ENCODE measurements at regions not wholly inside any gene's neighbourhood (a gene's known extent, or its start where the extent isn't known, plus 50 kb on each side); places are given as distances from the start of the nearest gene placed in this dataset.
"Not testable (repeated sequence)": the region's sequence is repeated elsewhere in the genome, so short reads cannot be mapped to it uniquely, and the experiment has no call there.

GRCh38 chr10:22803261-22803885, 89.0 kb upstream of the PIP4K2A start:
- Mint-ChIP-seq H3K27ac (no peak overlapping the region), H3K4me3 (no peak overlapping the region), H3K4me1 (no peaks in the 10 kb centered on the region), H3K27me3 (no peaks in the 10 kb centered on the region), H3K9me3 (peaks cover 0 to 8% of the 10 kb centered on the region in 2 donors)
- no peak for DNase-seq
- no peak for ATAC-seq

- DNase-seq = no peak
- H3K9me3 Mint-ChIP-seq = peaks cover 0 to 8% of the 10 kb centered on the region in 2 donors
- no peaks in the 10 kb centered on the region for H3K27me3 Mint-ChIP-seq
- H3K4me3 Mint-ChIP-seq = no peak overlapping the region
- H3K27ac Mint-ChIP-seq = no peak overlapping the region
- H3K4me1 Mint-ChIP-seq = no peaks in the 10 kb centered on the region
- no peak for ATAC-seq
Measured at GRCh38 chr10:22801785-22802184, 87.4 kb upstream of the PIP4K2A start.

- H3K9me3 Mint-ChIP-seq = peaks cover 0 to 12% of the 10 kb centered on the region in 2 donors
- ATAC-seq, H3K27me3 Mint-ChIP-seq, H3K4me3 Mint-ChIP-seq, DNase-seq, H3K27ac Mint-ChIP-seq, H3K4me1 Mint-ChIP-seq: not testable (repeated sequence)
Measured at GRCh38 chr10:22797796-22798195, 83.4 kb upstream of the PIP4K2A start.

GRCh38 chr10:22795546-22795945, 81.2 kb upstream of the PIP4K2A start:
- Mint-ChIP-seq H3K4me3 (no peak overlapping the region), H3K27ac (no peak overlapping the region), H3K4me1 (no peaks in the 10 kb centered on the region), H3K27me3 (no peaks in the 10 kb centered on the region), H3K9me3 (peaks cover 0 to 6% of the 10 kb centered on the region in 2 donors)
- ATAC-seq = no peak
- DNase-seq = no peak

GRCh38 chr10:22792161-22792560, 77.8 kb upstream of the PIP4K2A start:
- Mint-ChIP-seq H3K4me1 (no peaks in the 10 kb centered on the region), H3K9me3 (peaks cover 0 to 4% of the 10 kb centered on the region in 2 donors), H3K27me3 (no peaks in the 10 kb centered on the region), H3K27ac (no peak overlapping the region), H3K4me3 (no peak overlapping the region)
- ATAC-seq (no peak), DNase-seq (no peak)

- ATAC-seq (no peak), DNase-seq (no peak)
- no peaks in the 10 kb centered on the region for H3K4me1 Mint-ChIP-seq
- H3K4me3 Mint-ChIP-seq = no peak overlapping the region
- H3K27me3 Mint-ChIP-seq = no peaks in the 10 kb centered on the region
- H3K27ac Mint-ChIP-seq = peak overlapping the region in 1 of 2 donors; percentile 42
- peaks cover 0 to 4% of the 10 kb centered on the region in 2 donors for H3K9me3 Mint-ChIP-seq
Measured at GRCh38 chr10:22791665-22792064, 77.3 kb upstream of the PIP4K2A start.

- Mint-ChIP-seq H3K27me3 (no peaks in the 10 kb centered on the region), H3K9me3 (no peaks in the 10 kb centered on the region), H3K4me3 (no peak overlapping the region), H3K27ac (no peak overlapping the region), H3K4me1 (no peaks in the 10 kb centered on the region)
- ATAC-seq (no peak), DNase-seq (no peak)
Measured at GRCh38 chr10:22784668-22785067, 70.3 kb upstream of the PIP4K2A start.

- Mint-ChIP-seq H3K27ac (no peak overlapping the region), H3K4me1 (peaks cover 4% of the 10 kb centered on the region), H3K4me3 (no peak overlapping the region), H3K27me3 (no peaks in the 10 kb centered on the region), H3K9me3 (no peaks in the 10 kb centered on the region)
- ATAC-seq (no peak), DNase-seq (no peak)
Measured at GRCh38 chr10:22783807-22784206, 69.4 kb upstream of the PIP4K2A start.

GRCh38 chr10:22780474-22780885, 66.1 kb upstream of the PIP4K2A start:
- Mint-ChIP-seq H3K9me3 (peaks cover 7 to 9% of the 10 kb centered on the region in 2 donors), H3K27ac (no peak overlapping the region), H3K27me3 (no peaks in the 10 kb centered on the region), H3K4me3 (no peak overlapping the region), H3K4me1 (peaks cover 6% of the 10 kb centered on the region)
- ATAC-seq = no peak
- no peak for DNase-seq

- no peaks in the 10 kb centered on the region for H3K27me3 Mint-ChIP-seq
- H3K9me3 Mint-ChIP-seq = peaks cover 7 to 9% of the 10 kb centered on the region in 2 donors
- DNase-seq (no peak), ATAC-seq (no peak)
- H3K4me3 Mint-ChIP-seq = no peak overlapping the region
- peak overlapping the region in 1 of 2 donors; percentile 48 for H3K27ac Mint-ChIP-seq
- peaks cover 6% of the 10 kb centered on the region for H3K4me1 Mint-ChIP-seq
Measured at GRCh38 chr10:22779331-22780019, 65.1 kb upstream of the PIP4K2A start.

- H3K27ac Mint-ChIP-seq = no peak overlapping the region
- ATAC-seq (no peak), DNase-seq (no peak)
- H3K4me3 Mint-ChIP-seq = no peak overlapping the region
- peaks cover 7 to 15% of the 10 kb centered on the region in 2 donors for H3K9me3 Mint-ChIP-seq
- peaks cover 6% of the 10 kb centered on the region for H3K4me1 Mint-ChIP-seq
- H3K27me3 Mint-ChIP-seq = no peaks in the 10 kb centered on the region
Measured at GRCh38 chr10:22774102-22774501, 59.7 kb upstream of the PIP4K2A start.

- ATAC-seq, H3K4me3 Mint-ChIP-seq, DNase-seq, H3K4me1 Mint-ChIP-seq, H3K27me3 Mint-ChIP-seq, H3K27ac Mint-ChIP-seq: not testable (repeated sequence)
- peaks cover 11 to 20% of the 10 kb centered on the region in 2 donors for H3K9me3 Mint-ChIP-seq
Measured at GRCh38 chr10:22771631-22772030, 57.3 kb upstream of the PIP4K2A start.

GRCh38 chr10:22770270-22770669, 55.9 kb upstream of the PIP4K2A start:
- Mint-ChIP-seq H3K9me3 (peaks cover 9 to 16% of the 10 kb centered on the region in 2 donors), H3K4me1 (peaks cover 5% of the 10 kb centered on the region), H3K27ac (no peak overlapping the region), H3K27me3 (no peaks in the 10 kb centered on the region), H3K4me3 (no peak overlapping the region)
- no peak for DNase-seq
- no peak for ATAC-seq

- ATAC-seq = no peak
- Mint-ChIP-seq H3K27ac (no peak overlapping the region), H3K4me1 (peaks cover 5% of the 10 kb centered on the region), H3K9me3 (peaks cover 9 to 16% of the 10 kb centered on the region in 2 donors), H3K27me3 (no peaks in the 10 kb centered on the region), H3K4me3 (no peak overlapping the region)
- no peak for DNase-seq
Measured at GRCh38 chr10:22767859-22768258, 53.5 kb upstream of the PIP4K2A start.

GRCh38 chr10:22766693-22767092, 52.3 kb upstream of the PIP4K2A start:
- H3K27ac Mint-ChIP-seq = no peak overlapping the region
- peaks cover 9 to 16% of the 10 kb centered on the region in 2 donors for H3K9me3 Mint-ChIP-seq
- DNase-seq (no peak), ATAC-seq (no peak)
- peaks cover 4% of the 10 kb centered on the region for H3K27me3 Mint-ChIP-seq
- peaks cover 5% of the 10 kb centered on the region for H3K4me1 Mint-ChIP-seq
- no peak overlapping the region for H3K4me3 Mint-ChIP-seq

GRCh38 chr10:22765660-22766547, 51.5 kb upstream of the PIP4K2A start:
- H3K9me3 Mint-ChIP-seq = peaks cover 9 to 16% of the 10 kb centered on the region in 2 donors
- DNase-seq = no peak
- ATAC-seq = no peak
- H3K4me3 Mint-ChIP-seq = no peak overlapping the region
- H3K4me1 Mint-ChIP-seq = peaks cover 5% of the 10 kb centered on the region
- H3K27ac Mint-ChIP-seq = no peak overlapping the region
- H3K27me3 Mint-ChIP-seq = peaks cover 9% of the 10 kb centered on the region
